GM19372 (cell line): ENCODE measurements at regions not wholly inside any gene's neighbourhood (a gene's known extent, or its start where the extent isn't known, plus 50 kb on each side); places are given as distances from the start of the nearest gene placed in this dataset.

Experiments used
- ATAC-seq: cut with Tn5 transposase; IDR thresholded peaks from one replicate; pipeline ENCODE4 v1.9.1; 2021; ENCODE audit warnings: mild to moderate bottlenecking, low read depth, moderate library complexity; ENCODE audit not compliant: unreplicated experiment

- no peak for ATAC-seq
Observed at GRCh38 chr2:237150186-237150585, 64.5 kb downstream of the COPS8 start.

DNA sequence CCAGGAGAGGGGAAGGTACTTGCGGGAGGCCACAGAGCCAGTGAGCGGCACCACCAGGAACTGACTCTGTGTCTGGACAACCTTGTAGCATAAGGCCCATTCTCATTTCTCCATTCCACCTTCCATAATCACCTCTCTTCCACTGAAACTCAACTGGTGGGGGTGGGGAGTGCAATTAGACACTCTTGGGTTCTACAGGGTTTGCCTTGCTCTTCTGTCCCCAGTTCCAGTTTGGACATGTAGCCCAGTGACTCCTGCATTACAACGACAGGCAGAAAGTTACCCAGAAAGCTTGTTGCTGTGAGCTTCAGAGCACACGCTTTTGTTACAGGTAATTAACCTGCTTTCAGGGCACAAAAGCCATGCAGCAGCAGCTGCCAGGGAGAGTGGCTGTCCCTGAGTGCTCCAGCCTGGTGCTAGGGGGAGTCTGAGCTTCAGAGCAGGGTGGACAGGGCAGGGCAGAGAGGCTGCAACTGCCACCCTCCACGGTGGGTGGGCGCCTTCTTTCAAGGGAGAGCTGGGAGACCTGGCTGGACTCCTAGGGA is 65.2 kb downstream of the COPS8 start:
- ATAC-seq = no peak

GRCh38 chr2:237152361-237152760 is 66.7 kb downstream of the COPS8 start:
- no peak for ATAC-seq

DNA sequence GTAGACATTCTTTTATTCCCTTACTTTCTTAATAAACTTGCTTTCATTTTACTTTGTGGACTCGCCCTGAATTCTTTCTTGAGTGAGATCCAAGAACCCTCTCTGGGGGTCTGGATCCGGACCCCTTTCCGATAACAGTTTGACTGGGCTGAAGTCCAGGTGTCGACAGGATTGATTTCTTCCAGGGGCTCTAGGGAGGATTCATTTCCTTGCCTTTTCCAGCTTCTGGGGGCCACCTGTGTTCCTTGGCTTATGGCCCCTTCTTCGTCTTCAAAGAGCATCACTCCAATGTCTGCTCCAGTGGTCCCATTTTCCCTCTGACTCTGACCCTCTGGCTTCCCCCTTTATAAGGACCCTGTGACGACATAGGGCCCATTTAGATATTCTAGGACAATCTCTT is 67.5 kb downstream of the COPS8 start:
- no peak for ATAC-seq

- ATAC-seq = no peak
Observed at GRCh38 chr2:237154082-237154638, 68.5 kb downstream of the COPS8 start.

- no peak for ATAC-seq
Observed at GRCh38 chr2:237154884-237155851, 69.5 kb downstream of the COPS8 start.

DNA sequence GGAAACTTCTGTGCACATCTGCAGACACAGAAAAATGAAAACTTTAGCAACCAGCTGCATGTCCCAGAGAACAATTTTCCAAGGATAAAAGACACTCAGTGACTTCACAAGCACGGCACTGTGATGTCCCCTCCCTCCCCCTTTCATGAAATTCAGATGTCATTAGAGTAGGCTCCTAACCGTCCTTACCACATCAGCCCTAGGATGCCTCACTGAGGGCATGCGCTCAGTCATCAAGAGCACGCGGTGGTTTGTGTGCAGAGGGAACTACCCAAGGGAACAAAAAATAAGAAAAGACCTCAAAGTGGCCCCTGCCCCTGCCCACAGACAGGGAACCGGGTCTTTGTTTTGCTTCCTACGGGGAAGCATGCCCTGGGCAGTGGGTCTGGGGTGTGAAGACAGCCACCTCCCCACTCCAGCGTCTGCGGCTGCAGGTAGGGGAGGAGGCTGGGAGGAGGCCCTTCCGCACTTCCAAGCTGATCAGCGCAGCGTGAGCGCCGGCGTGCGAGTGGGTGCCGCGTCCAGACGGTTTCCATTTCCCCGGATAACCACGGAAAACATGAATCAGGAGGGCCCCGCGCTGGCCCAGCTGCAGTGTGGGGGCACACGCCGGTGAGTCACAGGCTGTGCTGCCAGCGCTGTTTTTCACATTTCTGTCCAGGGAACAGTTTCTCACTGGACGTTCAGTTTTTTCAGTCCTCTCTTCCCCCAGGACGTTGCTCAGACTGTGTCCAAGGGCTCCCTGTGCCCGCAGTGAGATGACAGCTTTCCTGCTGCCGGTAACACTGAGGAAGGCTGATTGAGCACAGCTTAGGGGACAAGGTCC is 70.6 kb downstream of the COPS8 start:
- no peak for ATAC-seq

DNA sequence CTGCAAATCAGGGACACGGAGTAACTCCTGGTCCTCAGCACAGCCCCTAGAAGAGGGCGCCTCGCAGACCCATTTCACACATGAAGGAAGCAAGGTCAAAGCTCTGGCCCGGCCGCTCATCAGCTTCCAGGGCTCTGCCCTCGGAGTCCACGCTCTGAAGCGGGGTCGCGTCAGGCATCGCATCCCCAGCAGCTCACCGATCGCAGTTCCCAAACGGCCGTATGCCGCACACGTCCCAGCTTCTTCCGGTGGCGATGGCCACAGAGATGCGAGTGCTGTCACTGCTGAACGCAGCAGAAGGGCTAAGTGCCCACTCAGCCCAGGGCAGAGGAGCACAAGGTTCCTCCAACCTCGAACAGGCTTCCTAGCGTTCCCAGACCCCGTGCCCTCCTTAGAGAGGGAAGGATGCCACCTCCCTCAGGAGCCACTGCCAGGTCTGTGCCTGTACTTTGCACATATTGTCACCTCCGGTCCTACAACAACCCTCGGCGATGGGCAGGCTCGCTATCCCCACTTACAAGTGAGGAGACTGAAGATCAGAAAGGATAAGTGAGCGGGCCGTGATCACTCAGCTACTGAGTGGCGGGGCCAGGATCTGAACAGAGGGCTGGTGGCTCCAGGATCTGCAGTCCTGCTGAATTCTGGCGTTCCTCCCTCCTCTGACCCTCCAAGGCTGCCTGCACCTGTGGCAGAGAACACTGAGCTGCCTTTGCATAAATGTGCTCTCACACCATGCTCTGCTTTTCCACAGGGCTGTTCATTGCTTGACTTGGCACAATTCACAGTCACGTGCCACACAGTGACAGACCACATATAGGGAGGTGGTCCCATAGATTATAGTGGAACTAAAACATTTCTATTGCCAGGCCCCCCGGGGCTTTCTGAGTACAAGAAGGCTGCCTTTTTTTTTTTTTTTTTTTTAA is 71.4 kb downstream of the COPS8 start:
- ATAC-seq = no peak

GRCh38 chr2:237157780-237158102 is 72.1 kb downstream of the COPS8 start:
- no peak for ATAC-seq

GRCh38 chr2:237158194-237158593 is 72.5 kb downstream of the COPS8 start:
- no peak for ATAC-seq

GRCh38 chr2:237159006-237159911 is 73.6 kb downstream of the COPS8 start:
- ATAC-seq = no peak

DNA sequence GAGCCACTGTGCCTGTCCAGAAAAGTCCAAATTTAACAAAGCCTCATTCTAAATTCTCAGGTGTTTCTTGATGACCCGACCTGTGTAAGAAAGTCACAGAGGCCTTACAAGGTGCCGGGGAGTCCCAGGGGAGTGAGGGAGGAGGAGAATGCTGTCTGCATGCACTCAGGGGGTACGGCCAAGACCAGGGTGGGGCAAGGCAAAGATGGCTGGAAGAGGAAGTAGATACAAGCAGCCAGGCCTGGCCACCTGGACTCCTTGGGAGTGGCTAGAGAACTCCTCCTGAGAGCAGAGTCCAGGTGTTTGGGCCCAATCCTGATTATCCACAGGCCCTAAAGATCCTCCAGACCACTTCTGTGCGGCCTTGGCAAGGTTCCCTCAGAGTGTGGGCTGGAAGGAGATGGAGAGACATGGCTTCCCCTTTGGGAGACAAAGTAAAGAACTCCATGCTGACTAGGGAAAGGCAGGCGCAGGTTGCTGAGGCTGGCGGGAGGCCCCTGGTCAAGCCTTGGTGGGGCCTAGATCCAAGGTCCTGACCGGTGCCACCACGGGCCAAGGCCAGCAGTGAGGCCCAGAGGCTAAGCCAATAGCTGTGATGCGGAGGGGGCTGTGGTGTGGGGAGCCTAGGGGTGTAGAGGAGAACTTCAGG is 74.7 kb downstream of the COPS8 start:
- ATAC-seq = no peak

- ATAC-seq = no peak
Observed at GRCh38 chr2:237161189-237161588, 75.5 kb downstream of the COPS8 start.

GRCh38 chr2:237162959-237163358 is 77.3 kb downstream of the COPS8 start:
- no peak for ATAC-seq

DNA sequence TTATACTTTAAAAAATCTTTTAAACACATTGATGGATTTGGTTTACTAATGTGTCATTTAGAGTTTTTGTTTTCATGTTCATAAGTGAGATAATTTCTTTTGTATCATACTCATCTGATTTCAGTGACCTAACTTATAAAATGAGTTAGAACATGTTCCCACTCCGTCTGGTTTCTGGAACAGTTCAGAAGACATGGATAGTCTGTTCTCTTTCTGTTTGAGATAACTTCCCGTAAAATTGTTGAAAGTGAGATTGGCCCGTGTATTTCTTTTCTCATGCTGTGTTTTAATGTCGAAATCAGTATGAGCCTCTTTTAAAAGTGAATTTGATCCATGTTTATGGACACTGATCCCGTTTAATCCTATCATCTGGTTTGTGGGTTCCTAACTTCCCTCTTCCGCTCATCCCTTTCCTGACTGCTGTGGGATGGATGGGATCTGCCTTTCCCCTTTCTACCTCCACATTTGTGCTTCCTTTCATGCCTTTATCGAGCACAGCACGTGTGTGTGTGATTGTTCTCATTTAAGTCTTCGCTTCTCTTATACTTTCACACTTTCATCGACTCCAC is 78.9 kb downstream of the COPS8 start:
- ATAC-seq = no peak

DNA sequence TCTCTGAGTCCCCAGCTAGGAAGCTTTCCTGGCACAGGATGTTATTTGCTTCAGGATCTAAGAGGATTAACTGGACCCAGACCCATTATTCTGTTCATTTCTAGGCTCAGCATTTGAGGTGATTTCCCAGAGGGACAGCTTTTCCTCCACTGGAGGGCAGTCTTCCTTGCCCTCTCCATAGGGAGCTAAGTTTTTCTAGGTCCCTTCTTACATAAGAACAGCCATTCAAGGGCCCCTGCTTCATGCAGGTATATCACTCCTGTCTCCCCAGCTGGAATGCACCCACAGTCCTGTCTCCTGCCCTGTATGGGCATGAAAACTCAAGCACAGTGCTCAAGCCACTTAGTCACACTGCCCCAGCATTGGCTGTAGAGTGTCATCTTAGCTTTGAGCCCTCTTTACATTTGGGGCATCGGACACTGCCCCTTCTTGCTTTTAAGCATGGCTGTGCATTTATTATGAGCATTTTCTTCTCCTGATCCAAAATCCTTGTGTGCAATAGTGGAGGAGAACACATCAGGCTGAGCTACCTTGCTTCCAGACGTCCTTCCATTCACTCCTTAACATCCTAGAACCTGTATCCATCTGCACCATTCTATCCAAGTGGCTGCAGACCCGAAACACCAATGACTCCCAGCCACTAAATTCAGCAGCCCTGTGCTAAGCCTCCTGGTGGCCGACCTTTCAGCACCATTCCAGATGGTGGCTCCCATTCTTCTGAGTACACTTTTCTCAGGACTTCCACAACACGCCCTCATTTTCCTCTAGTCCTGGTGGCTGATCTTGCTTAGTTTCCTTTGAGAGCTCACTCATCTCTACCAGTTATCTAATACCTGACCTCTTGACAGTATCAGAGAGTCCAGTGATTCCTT is 80.0 kb downstream of the COPS8 start:
- ATAC-seq = no peak

- no peak for ATAC-seq
Observed at GRCh38 chr2:237167038-237167437, 81.3 kb downstream of the COPS8 start.
